ENCODE measurements at regions not wholly inside any gene's neighbourhood (a gene's known extent, or its start where the extent isn't known, plus 50 kb on each side); places are given as distances from the start of the nearest gene placed in this dataset.

- TF ChIP-seq, protein P1, sequence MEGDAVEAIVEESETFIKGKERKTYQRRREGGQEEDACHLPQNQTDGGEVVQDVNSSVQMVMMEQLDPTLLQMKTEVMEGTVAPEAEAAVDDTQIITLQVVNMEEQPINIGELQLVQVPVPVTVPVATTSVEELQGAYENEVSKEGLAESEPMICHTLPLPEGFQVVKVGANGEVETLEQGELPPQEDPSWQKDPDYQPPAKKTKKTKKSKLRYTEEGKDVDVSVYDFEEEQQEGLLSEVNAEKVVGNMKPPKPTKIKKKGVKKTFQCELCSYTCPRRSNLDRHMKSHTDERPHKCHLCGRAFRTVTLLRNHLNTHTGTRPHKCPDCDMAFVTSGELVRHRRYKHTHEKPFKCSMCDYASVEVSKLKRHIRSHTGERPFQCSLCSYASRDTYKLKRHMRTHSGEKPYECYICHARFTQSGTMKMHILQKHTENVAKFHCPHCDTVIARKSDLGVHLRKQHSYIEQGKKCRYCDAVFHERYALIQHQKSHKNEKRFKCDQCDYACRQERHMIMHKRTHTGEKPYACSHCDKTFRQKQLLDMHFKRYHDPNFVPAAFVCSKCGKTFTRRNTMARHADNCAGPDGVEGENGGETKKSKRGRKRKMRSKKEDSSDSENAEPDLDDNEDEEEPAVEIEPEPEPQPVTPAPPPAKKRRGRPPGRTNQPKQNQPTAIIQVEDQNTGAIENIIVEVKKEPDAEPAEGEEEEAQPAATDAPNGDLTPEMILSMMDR (IDR thresholded peaks at IDR 0.05): no peak
- TF ChIP-seq POLR2A (IDR thresholded peaks at IDR 0.05): no peak
- TF ChIP-seq POLR2AphosphoS5 (IDR thresholded peaks at IDR 0.05; ENCODE audit: insufficient read depth in 1 of 2, low read depth in 1 of 2): no peak
Measured at GRCh38 chr7:16265863-16266458, 155.4 kb downstream of the CRPPA start.

Measured in vagina (tissue), 2 donors.